HAP-1 (cell line): ENCODE measurements at regions not wholly inside any gene's neighbourhood (a gene's known extent, or its start where the extent isn't known, plus 50 kb on each side); places are given as distances from the start of the nearest gene placed in this dataset.

ENCODE experiments used
- DNase-seq, 2 experiments: peaks; one replicate each; pipeline ENCODE4 v3.0.0-alpha.2; 2016 to 2020; ENCODE audit warnings: low spot score in 2 of 2
- H3K27me3 ChIP-seq: fragments of 250-450 bp; sonication (Bioruptor Pico); 2 replicates; pipeline ENCODE4 v1.5.1; 2020; ENCODE audit warnings: low read depth, mild to moderate bottlenecking, moderate library complexity
- H3K36me3 ChIP-seq: fragments of 250-450 bp; sonication (Bioruptor Pico); replicated peaks from 2 replicates; pipeline ENCODE4 v1.5.1; 2020; ENCODE audit warnings: mild to moderate bottlenecking
- H3K4me1 ChIP-seq: fragments of 250-450 bp; sonication (Bioruptor Pico); 2 replicates; pipeline ENCODE4 v1.5.1; 2020; ENCODE audit warnings: mild to moderate bottlenecking
- H3K4me3 ChIP-seq: fragments of 250-450 bp; sonication (Bioruptor Pico); 2 replicates; pipeline ENCODE4 v1.5.1; 2020; ENCODE audit warnings: mild to moderate bottlenecking, moderate library complexity
- H3K9me3 ChIP-seq: fragments of 250-450 bp; sonication (Bioruptor Pico); 2 replicates; pipeline ENCODE4 v1.5.1; 2020; ENCODE audit warnings: mild to moderate bottlenecking, moderate library complexity
- in situ Hi-C: fragments of 300-500 bp; cut with MboI; formaldehyde crosslinking; loops from 3 replicates; pipeline ENCODE4 v1.14.3; 2020; ENCODE audit warnings: low sequenced_read_pairs, inconsistent platforms, mixed read lengths

DNA sequence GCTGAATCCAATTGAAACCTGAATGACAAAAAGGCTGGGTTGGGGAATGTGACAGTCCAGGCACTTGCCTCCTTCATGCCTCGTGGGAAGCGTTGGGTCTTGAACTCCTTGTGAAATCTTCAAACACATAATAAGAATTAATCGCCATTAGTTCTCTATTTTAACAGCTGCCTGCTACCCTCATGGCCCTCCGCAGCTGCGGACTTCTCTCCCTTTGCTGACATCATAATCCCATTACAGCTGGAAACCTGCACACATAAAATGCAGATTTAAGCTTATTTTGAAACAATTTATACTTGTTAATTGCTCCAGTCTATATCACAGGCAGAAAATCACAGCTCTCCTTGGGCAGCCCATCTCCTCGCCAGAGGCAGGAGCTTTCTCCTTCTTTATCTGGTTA is 403.0 kb upstream of the MKI67 start:
- Histone ChIP-seq H3K36me3 (no peaks in the 10 kb centered on the region), H3K4me1 (no peaks in the 10 kb centered on the region), H3K27me3 (no peaks in the 10 kb centered on the region), H3K4me3 (no peak overlapping the region), H3K9me3 (no peaks in the 10 kb centered on the region)
- in situ Hi-C loops: no loop called here
- no peak for DNase-seq

GRCh38 chr10:128530301-128530700 is 404.1 kb upstream of the MKI67 start:
- in situ Hi-C loops: no loop called here
- DNase-seq: no peak
- Histone ChIP-seq H3K4me1 (no peaks in the 10 kb centered on the region), H3K9me3 (no peaks in the 10 kb centered on the region), H3K27me3 (no peaks in the 10 kb centered on the region), H3K4me3 (no peak overlapping the region), H3K36me3 (no peaks in the 10 kb centered on the region)

- in situ Hi-C loops: no loop called here
Observed at GRCh38 chr10:128530946-128531345, 404.7 kb upstream of the MKI67 start.

DNA sequence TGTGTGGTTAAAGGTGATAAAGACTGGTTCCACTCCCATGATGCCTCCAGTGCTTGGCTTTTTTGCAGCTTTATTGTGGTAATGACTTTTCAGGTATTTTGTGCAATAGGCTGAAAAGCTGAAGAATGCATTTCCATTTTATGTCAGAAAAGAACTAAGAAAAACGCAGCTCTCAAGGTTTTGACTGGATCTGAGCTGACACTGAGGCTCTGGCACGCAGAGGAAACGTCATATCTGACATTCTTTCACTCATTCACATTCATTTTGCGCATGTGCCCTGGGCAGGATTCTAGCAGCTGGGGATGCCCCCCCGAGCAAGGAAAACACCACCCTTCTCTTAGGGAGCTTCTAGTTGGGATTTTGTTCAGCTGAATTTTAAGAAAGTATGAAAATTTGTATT is 408.5 kb upstream of the MKI67 start:
- DNase-seq: no peak

More at GRCh38 chr10:128530946-128531345, 404.7 kb upstream of the MKI67 start:
- Histone ChIP-seq H3K4me1 (no peaks in the 10 kb centered on the region), H3K36me3 (no peaks in the 10 kb centered on the region), H3K9me3 (no peaks in the 10 kb centered on the region), H3K4me3 (no peak overlapping the region), H3K27me3 (no peaks in the 10 kb centered on the region)
- DNase-seq: no peak

GRCh38 chr10:128536259-128536658 is 410.0 kb upstream of the MKI67 start:
- Histone ChIP-seq H3K36me3 (no peaks in the 10 kb centered on the region), H3K9me3 (no peaks in the 10 kb centered on the region), H3K27me3 (no peaks in the 10 kb centered on the region), H3K4me1 (no peaks in the 10 kb centered on the region), H3K4me3 (no peak overlapping the region)
- DNase-seq: no peak
- in situ Hi-C loops: no loop called here

More for the DNA sequence above, 408.5 kb upstream of the MKI67 start:
- H3K4me3 ChIP-seq: no peak overlapping the region
- H3K36me3 ChIP-seq: no peaks in the 10 kb centered on the region
- in situ Hi-C loops: no loop called here
- no peaks in the 10 kb centered on the region for H3K4me1 ChIP-seq
- H3K27me3 ChIP-seq: no peaks in the 10 kb centered on the region
- no peaks in the 10 kb centered on the region for H3K9me3 ChIP-seq

DNA sequence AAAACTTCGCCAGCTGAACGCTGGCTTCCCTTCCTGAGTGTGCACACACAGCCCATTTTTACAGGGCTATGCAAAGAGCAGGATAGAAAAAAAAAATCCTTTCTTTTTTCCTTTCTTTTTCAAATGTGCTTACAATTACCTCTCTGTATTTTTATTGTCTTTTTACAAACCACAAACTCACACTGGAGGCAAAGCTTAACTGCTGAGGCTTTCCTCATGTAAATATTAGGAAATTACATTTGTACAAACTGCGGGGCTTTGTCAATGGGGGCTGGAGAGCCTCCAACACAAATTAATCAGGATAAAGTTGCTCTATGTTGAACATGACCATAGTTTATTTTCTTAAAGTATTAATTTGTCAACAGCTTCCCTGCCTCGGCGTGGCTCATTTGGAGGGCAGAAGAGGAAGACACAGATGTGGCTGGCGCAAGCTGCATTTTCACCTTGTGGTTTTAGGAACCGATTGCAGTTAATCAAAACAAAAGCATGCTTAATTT is 411.7 kb upstream of the MKI67 start:
- Histone ChIP-seq H3K4me3 (no peak overlapping the region), H3K9me3 (no peaks in the 10 kb centered on the region), H3K4me1 (no peaks in the 10 kb centered on the region), H3K27me3 (no peaks in the 10 kb centered on the region), H3K36me3 (no peaks in the 10 kb centered on the region)
- in situ Hi-C loops: no loop called here
- peak; percentile 39 for DNase-seq

- no peak for DNase-seq
- Histone ChIP-seq H3K27me3 (no peaks in the 10 kb centered on the region), H3K4me3 (no peak overlapping the region), H3K36me3 (no peaks in the 10 kb centered on the region), H3K9me3 (no peaks in the 10 kb centered on the region), H3K4me1 (no peaks in the 10 kb centered on the region)
- in situ Hi-C loops: no loop called here
Observed at GRCh38 chr10:128538671-128539070, 412.4 kb upstream of the MKI67 start.

- Histone ChIP-seq H3K9me3 (no peaks in the 10 kb centered on the region), H3K4me1 (no peaks in the 10 kb centered on the region), H3K4me3 (no peak overlapping the region), H3K27me3 (no peaks in the 10 kb centered on the region), H3K36me3 (no peaks in the 10 kb centered on the region)
- DNase-seq: no peak
- in situ Hi-C loops: no loop called here
Observed at GRCh38 chr10:128539510-128540127, 413.4 kb upstream of the MKI67 start.

GRCh38 chr10:128540128-128540762 is 414.0 kb upstream of the MKI67 start:
- Histone ChIP-seq H3K4me3 (no peak overlapping the region), H3K36me3 (no peaks in the 10 kb centered on the region), H3K27me3 (no peaks in the 10 kb centered on the region), H3K4me1 (no peaks in the 10 kb centered on the region), H3K9me3 (no peaks in the 10 kb centered on the region)
- in situ Hi-C loops: no loop called here
- DNase-seq: no peak

- Histone ChIP-seq H3K27me3 (no peaks in the 10 kb centered on the region), H3K4me1 (no peaks in the 10 kb centered on the region), H3K36me3 (no peaks in the 10 kb centered on the region), H3K4me3 (no peak overlapping the region), H3K9me3 (no peaks in the 10 kb centered on the region)
- no peak for DNase-seq
- in situ Hi-C loops: no loop called here
Observed at GRCh38 chr10:128540781-128541761, 414.8 kb upstream of the MKI67 start.

- Histone ChIP-seq H3K36me3 (no peaks in the 10 kb centered on the region), H3K4me3 (no peak overlapping the region), H3K9me3 (no peaks in the 10 kb centered on the region), H3K27me3 (no peaks in the 10 kb centered on the region), H3K4me1 (no peaks in the 10 kb centered on the region)
- no peak for DNase-seq
- in situ Hi-C loops: no loop called here
Observed at GRCh38 chr10:128541926-128542475, 415.8 kb upstream of the MKI67 start.

- no peaks in the 10 kb centered on the region for H3K9me3 ChIP-seq
- H3K27me3 ChIP-seq: no peaks in the 10 kb centered on the region
- DNase-seq: no peak
- H3K36me3 ChIP-seq: no peaks in the 10 kb centered on the region
- H3K4me3 ChIP-seq: no peak overlapping the region
- H3K4me1 ChIP-seq: no peaks in the 10 kb centered on the region
- in situ Hi-C loops: no loop called here
Observed at GRCh38 chr10:128542659-128543058, 416.4 kb upstream of the MKI67 start.

DNA sequence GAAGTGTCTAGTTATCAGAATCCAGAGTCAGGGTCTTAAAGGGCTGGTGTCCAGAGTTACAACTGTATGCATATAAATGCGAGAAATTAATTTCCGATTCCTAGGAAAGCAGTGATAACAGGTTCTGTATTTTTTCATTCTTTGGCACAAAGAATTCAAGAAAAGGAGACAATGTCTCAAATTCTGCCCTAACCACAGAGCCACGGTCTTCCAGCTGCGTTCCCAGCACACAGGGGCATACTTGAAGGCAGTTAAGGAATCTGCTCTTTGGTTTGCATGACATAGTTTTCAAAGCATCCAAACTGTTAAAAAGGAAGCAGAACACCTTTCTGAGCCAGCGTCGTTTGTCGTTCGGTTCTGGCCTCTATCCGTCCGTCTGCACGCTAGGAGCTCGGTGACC is 416.9 kb upstream of the MKI67 start:
- Histone ChIP-seq H3K36me3 (no peaks in the 10 kb centered on the region), H3K9me3 (no peaks in the 10 kb centered on the region), H3K27me3 (no peaks in the 10 kb centered on the region), H3K4me1 (no peaks in the 10 kb centered on the region), H3K4me3 (no peak overlapping the region)
- DNase-seq: no peak
- in situ Hi-C loops: no loop called here
